Cardiac fibroblast (primary cell): ENCODE measurements at regions not wholly inside any gene's neighbourhood (a gene's known extent, or its start where the extent isn't known, plus 50 kb on each side); places are given as distances from the start of the nearest gene placed in this dataset.

ENCODE experiments used
- DNase-seq, 2 donors: peaks; one replicate each; pipeline versions ENCODE4 v3.0.0 to v3.0.0-alpha.2; 2010; ENCODE audit warnings: low read depth in 2 of 2
- H3K4me3 ChIP-seq, 2 donors: replicated peaks in 1 of 2; 1 replicate in 1 of 2; 2 replicates in 1 of 2; pipeline ENCODE4 v1.5.1; 2011; ENCODE audit warnings: low read depth in 2 of 2, low read length in 2 of 2, mild to moderate bottlenecking in 2 of 2, moderate library complexity in 1 of 2
- CTCF ChIP-seq: IDR thresholded peaks from one replicate; pipeline ENCODE4 v1.5.1; 2011; ENCODE audit warnings: low read depth, mild to moderate bottlenecking, low read length, inconsistent platforms

GRCh38 chr15:52912172-52912571 lies 122.0 kb upstream of the ONECUT1 start:
- H3K4me3 ChIP-seq, result no peak overlapping the region
- TF ChIP-seq CTCF, result no peak
- DNase-seq, result no peak

DNA sequence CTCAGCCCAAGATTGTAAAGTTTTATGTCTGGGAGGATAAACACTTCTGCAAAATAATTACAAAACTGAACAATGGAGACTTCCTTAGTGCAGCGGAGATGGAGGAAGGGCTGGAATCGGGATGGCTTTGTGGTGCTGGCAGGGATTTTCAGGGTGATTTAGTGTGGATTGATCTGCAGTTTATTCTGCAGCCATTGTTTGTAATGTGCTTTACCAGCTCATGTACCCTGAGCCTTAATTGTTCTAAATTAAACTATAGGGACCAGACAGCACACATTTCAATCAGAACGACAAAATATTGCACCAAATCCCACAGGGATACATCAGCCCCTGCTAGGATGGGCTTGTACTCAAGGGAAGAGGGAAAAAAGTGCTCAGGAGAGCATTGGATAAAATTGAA lies 103.2 kb upstream of the ONECUT1 start:
- TF ChIP-seq CTCF, result no peak
- no peak overlapping the region for H3K4me3 ChIP-seq
- DNase-seq, result no peak

DNA sequence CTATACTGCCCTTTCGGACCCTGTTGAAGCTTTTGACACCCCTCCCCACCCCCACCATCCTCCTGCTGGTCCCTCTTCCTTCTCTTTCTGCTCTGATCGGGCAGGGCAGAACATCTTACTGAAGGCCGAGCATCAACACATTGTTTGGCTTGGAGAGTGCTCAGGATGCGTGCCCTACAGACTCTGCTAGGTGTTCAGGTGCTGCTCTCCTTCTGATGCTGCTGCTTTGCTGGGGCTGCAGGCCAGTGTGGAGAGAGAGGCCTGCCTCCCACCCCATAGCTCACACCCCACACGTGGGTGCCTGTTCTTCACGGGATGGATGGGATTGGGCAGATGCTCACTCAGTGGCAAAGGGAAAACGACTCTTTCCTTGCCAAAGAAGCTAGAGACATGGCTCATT lies 89.8 kb upstream of the ONECUT1 start:
- TF ChIP-seq CTCF, result no peak
- DNase-seq, result no peak
- no peak overlapping the region for H3K4me3 ChIP-seq

- no peak overlapping the region for H3K4me3 ChIP-seq
- no peak for DNase-seq
- no peak for TF ChIP-seq CTCF
Measured at GRCh38 chr15:52879145-52879544, 89.0 kb upstream of the ONECUT1 start.

DNA sequence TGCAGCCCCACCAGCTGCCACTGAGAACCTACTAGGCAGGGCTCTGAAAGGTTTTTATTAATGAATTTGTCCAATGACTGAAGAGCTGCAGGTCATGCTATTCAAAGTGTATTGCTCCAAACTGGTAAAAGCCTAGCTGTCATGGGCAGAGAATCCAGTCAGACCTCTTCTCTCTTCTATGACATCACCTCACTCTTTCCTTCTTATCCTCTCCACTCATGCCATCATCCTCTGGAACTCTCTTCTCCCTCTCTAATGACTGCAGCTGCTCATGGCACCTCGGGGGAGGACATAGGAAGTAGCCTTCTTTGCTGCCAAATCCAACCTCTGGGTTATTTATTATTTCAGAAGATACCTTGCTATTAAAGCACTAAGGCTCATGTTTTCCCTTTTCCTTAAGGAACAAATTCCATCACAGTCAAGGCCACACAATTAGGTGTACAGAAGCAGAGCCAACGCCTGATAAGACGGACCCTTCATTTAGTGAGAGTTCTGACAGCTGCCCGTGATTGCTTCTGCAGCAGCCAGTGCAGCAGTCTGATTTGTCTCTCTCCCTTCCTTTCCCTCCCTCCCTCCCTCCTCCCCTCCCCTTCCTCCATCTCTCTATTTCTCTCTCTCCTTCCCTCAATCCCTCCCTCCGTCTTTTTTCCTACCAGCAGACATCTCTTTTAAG lies 87.0 kb upstream of the ONECUT1 start:
- no peak for DNase-seq
- TF ChIP-seq CTCF, result no peak
- no peak overlapping the region for H3K4me3 ChIP-seq

DNA sequence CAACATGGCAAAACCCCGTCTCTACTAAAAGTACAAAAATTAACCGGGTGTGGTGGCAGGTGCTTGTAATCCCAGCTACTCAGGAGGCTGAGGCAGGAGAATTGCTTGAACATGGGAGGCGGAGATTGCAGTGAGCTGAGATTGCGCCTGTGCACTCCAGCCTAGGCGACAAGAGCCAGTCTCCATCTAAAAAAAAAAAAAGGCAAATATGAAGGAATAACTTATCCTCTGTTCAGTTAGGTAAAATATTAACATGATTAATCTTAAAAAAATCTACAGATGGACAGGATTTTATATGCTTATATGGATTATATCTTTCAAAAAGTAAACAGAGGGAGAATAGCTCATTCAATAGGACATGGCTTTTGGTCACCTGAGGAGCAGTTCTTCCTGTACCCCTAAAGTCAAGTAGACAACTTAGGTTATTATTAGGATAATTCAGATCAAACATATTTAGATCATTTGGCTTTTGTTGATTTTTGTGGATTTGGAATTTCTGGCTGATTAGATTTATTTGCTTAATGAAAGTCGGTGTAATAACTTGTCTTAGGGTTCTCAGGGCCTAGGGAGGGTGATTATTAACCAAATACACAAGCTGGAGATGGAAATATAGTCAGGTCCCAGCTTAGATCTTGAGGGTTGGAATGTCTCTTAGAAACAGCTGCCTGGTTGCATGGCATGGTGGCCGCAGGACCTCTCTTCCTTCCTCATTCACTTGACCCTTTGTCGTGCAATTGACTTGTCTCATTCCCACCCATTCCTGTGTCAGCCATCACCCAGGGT lies 82.1 kb upstream of the ONECUT1 start:
- no peak for TF ChIP-seq CTCF
- no peak for DNase-seq

More for the DNA sequence above, 82.1 kb upstream of the ONECUT1 start:
- H3K4me3 ChIP-seq, result no peak overlapping the region
